Islet of Langerhans (tissue), 1 donor: ENCODE measurements at regions not wholly inside any gene's neighbourhood (a gene's known extent, or its start where the extent isn't known, plus 50 kb on each side); places are given as distances from the start of the nearest gene placed in this dataset.

Source experiments
- FAIRE-seq: peaks from one replicate; lab custom pipeline; 2011; peaks lifted over from hg19 to GRCh38; lab: Jason Lieb, UNC

DNA sequence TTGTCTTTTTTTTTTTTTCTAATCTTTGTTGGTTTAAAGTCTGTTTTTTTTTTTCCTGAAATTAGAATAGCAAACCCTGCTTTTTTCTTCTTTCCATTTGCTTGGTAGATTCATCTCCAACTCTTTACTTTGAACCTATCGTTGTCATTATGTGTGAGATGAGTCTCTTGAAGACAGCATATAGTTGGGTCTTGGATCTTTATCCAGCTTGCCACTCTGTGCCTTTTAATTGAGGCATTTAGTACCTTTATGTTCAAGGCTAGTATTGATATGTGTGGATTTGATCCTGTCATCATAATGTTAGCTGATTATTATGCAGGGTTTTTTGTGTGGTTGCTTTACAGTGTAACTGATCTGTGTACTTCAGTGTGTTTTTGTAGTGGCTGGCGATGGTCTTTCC, 383.8 kb downstream of the MAN2A1 start:
- no peak for FAIRE-seq

DNA sequence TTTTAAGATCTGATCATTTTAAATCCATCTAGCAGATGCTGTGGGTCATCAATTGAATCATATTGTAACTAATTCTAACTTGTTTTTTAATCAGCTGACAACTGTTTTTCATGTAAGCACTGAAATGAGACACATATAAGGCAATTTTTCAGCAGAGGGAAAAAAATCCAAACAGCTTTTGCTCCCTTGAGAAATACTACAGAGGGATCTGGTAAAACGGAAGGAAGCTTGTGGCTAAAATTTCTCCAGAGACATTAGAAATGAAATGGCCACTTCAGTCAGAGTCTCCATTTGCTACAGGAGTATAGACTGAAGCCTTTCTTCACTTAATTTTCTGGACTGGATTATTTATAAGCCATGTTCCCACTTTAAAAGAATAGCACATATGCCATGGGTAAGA, 385.9 kb downstream of the MAN2A1 start:
- no peak for FAIRE-seq

DNA sequence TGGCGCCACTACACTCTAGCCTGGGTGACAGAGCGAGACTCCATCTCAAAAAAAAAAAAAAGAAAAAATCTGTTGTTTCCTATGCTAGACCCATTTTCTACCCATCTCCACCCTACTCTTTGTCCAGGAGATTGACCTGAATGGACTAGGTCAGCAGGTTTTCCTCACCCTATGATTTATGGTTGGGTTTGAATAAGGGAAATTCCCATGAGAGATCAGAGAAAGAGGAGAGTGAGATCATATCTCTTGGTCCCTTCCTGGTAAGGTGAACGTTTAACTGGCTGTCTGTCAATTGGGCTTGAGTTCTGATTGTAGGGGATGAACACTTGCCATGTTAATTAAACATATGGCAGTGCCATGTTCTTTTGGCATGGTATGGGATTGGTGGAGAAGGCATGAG, 387.4 kb downstream of the MAN2A1 start:
- no peak for FAIRE-seq

DNA sequence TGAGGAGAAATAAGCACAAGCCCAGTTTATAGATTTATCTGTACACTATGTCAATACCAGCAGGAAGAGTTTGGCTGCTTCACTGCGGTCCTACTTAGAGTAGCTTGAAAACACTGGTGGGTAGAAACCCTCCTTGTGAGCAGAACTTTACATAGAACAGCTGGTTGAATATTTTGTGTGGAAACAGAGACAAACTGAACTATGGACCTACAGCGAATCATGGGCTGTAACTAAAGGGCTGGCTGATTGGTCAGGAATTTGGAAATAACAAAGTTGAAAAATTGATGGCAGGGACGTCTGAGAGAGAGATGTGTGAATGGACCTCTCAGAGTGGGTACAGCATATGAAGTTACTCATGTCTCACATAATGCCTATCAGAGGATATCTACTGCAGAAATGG, 392.5 kb downstream of the MAN2A1 start:
- FAIRE-seq = no peak

DNA sequence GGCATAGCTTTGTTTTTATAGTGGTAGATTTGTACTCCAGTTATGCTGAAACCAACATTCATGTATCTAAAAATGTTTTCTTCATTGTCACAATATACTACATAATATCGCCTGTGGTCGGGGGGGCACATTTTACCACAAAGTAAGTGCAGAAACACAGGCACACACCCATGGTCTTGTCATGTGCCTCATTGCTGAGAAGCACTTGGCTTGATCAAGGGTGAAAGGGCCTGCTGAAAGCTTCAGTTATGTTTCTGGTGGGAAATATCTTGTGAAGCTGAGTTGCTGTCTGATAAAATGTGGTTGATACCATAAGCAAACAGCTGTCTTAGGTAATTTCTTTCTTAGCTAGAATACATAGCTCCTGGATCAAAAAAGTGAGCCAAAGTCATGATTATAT, 393.1 kb downstream of the MAN2A1 start:
- FAIRE-seq = no peak

GRCh38 chr5:110085826-110086225, 396.1 kb downstream of the MAN2A1 start:
- FAIRE-seq = no peak

DNA sequence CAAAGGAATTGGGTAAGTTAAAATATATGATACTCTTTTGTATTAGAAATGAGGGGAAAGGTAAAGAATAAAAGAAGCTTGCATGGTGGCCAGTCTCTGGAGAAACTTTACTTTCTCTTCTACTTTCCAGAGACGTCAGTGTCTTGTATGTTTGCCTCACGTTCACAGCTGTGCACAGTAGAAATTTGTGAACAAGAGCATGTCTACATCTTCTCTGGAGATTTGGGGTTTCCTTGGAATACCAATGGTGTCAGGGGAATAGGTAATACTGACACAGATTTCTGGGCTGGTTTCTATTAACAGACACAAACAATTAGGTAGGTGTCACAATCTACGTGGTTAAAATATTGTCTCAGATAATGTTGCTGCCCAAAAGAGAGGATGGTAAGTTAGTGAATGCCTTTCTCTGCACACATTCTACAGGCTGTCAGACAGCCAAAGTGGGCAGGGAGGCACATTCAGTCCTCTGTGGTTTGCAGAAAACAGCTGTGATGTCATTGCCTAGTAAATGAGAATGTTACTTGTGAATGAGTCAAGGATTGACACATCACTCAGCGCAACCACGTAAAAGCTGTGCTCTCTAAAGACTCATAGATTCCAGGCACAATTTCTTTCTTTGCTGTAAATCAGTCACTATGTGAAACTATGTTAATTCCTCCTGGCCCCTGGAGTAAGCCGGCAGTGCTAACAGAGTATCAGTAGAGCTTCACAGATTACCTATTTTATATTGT, 397.1 kb downstream of the MAN2A1 start:
- no peak for FAIRE-seq

DNA sequence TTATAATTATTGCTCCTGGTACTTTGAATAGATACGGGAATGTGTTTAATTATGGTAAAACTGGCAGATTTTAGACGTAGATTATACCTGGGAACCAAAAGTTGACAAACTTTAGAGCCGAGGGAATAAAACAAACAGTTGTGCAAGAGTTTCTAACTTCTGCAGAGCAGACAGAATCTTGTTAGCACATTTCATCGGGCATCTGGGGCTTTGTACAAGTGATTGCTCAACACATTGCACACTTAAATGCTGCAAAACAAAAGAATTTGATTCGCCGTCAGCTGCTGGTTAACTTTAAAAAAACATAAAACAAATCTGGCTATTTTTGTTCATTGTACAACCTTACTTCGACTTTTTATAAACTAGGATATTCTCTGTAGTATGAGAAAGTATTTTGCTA, 398.1 kb downstream of the MAN2A1 start:
- no peak for FAIRE-seq

- FAIRE-seq = no peak
Observed at GRCh38 chr5:110088676-110089436, 399.1 kb downstream of the MAN2A1 start.

- no peak for FAIRE-seq
Observed at GRCh38 chr5:110092955-110093785, 403.4 kb downstream of the MAN2A1 start.

- no peak for FAIRE-seq
Observed at GRCh38 chr5:110094109-110094508, 404.4 kb downstream of the MAN2A1 start.

DNA sequence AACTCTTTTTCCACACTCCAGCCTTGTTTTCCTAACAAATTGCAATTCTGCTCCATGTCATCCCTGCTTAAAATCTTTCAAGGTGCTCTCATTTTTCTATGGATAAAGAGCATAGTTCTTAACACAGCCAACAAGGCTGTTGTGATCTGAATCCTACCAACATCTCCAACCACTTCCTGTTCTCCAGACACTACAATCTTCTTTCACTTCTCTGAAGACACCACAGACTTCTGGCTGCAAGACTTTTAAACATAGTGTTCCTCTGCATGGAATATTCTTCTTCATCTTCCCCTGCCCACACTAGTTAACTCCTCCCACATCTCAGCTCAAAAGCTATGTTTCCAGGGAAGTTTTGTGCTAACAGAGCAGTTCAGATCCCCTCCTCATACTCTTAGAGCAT, 404.8 kb downstream of the MAN2A1 start:
- no peak for FAIRE-seq

GRCh38 chr5:110096419-110096818, 406.7 kb downstream of the MAN2A1 start:
- no peak for FAIRE-seq

GRCh38 chr5:110099572-110099971, 409.8 kb downstream of the MAN2A1 start:
- FAIRE-seq = no peak

DNA sequence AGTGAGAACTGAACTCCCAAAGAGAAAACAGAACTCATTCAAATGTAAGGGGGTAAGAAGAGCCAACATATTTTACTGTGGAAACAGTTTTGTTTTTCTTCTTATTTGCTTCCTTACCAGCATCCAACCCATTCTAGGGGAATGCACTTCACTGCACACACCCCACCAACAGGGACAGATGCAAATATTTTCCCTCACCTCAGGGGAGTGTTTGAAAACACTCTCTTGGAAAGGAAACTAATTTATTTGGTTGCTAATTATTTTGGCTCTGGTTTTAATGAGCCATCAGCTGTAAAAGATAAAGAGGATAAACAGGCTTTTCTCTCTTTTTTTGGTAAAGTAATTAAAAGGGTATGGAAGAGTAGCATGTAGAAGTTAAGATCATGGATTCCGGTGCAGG, 413.4 kb downstream of the MAN2A1 start:
- FAIRE-seq = no peak

- no peak for FAIRE-seq
Observed at GRCh38 chr5:110104060-110104725, 414.5 kb downstream of the MAN2A1 start.

GRCh38 chr5:110104726-110105669, 415.3 kb downstream of the MAN2A1 start:
- no peak for FAIRE-seq

DNA sequence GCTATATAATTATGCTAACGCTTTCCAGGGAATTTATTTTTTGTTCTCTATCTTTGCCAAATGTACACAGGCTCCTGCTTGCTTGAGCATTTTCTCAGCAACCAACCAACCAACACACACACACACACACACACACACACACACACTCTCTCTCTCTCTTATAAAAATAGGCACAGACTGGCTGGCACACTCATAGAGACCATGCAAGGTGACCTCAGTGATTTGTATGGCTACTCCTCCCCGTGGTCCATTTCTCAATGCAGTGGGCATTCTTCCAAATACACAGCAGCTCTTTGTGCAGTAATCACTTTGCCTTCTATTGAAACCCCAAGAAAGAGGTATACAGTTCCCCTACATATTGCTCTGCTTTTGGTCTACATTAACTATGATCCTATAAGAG, 416.0 kb downstream of the MAN2A1 start:
- no peak for FAIRE-seq

DNA sequence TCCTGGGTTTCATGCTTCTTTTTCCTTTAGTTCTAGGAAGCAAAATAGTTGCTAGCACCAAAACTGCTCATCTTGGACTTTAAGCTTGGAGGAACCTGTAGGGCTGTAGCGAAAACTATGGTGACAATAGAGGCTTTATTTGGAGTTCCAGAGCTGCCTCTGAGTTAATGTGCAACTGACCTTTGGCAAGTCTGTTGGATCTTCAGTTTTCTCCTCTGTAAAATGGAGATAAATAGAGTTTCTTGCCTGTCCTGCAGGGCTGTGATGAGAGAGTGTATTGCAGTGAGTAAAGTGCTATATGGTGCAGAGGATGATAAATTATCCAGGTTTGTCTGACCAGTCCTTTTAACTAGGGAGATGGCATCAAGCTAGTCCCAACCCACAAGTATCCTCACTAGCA, 417.0 kb downstream of the MAN2A1 start:
- FAIRE-seq = no peak

DNA sequence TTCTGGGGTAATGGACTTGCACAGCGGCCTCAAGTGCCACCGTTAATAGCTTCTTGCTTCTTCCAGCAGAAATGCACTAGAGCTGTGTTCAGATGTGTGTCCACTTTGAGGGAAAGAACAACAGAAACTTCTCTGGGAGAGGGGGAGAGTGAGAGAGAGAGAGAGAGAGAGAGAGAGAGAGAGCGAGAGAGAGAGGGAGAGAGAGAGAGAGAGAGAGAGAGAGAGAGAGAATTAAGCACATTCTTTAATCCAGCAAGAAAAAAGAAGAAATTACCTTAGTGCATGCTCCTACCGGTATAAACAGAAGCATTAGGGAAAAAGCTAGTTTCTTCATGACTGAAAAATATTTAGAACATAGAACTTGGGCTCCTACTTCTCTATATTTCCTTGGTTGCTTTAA, 418.8 kb downstream of the MAN2A1 start:
- no peak for FAIRE-seq

GRCh38 chr5:110109667-110110066, 419.9 kb downstream of the MAN2A1 start:
- no peak for FAIRE-seq
